Prostate gland (tissue), 2 donors: ENCODE measurements at regions not wholly inside any gene's neighbourhood (a gene's known extent, or its start where the extent isn't known, plus 50 kb on each side); places are given as distances from the start of the nearest gene placed in this dataset.

Experiments
- DNase-seq: peaks from one replicate; pipeline ENCODE4 v3.0.0-alpha.2; 2019; ENCODE audit warnings: low spot score
- H3K27ac ChIP-seq, 2 donors: fragments of 200-600 bp; sonication (generic); 2 replicates each; pipeline ENCODE4 v1.5.1; 2017 to 2019
- H3K27me3 ChIP-seq: fragments of 200-600 bp; sonication (generic); replicated peaks from 2 replicates; pipeline ENCODE4 v1.5.1; 2019; ENCODE audit not compliant: insufficient read depth
- H3K36me3 ChIP-seq, 2 donors: fragments of 200-600 bp; sonication (generic); 1 replicate in 1 of 2; 2 replicates in 1 of 2; pipeline versions ENCODE4 v1.5.1 to v1.8.1; 2017 to 2019
- H3K4me1 ChIP-seq: fragments of 200-600 bp; sonication (generic); replicated peaks from 2 replicates; pipeline ENCODE4 v1.5.1; 2019
- H3K4me3 ChIP-seq, 2 donors: fragments of 200-600 bp; sonication (generic); 2 replicates each; pipeline ENCODE4 v1.5.1; 2017 to 2019
- H3K9me3 ChIP-seq: fragments of 200-600 bp; sonication (generic); 2 replicates; pipeline ENCODE4 v1.5.1; 2017
- CTCF ChIP-seq, 4 experiments: fragments of 200-600 bp in 2 of 4; fragments of 450-650 bp in 2 of 4; sonication (generic) in 2 of 4; IDR thresholded peaks; 1 replicate in 3 of 4; 2 replicates in 1 of 4; pipeline ENCODE4 v1.5.1; 2016 to 2019; ENCODE audit warnings: antibody characterized with exemption in 4 of 4, mild to moderate bottlenecking in 2 of 4, moderate library complexity in 2 of 4
- POLR2A ChIP-seq: fragments of 450-650 bp; IDR thresholded peaks from one replicate; pipeline ENCODE4 v1.6.1; 2016; ENCODE audit warnings: antibody characterized with exemption, mild to moderate bottlenecking
- POLR2AphosphoS5 ChIP-seq: sonication (generic); formaldehyde crosslinking; IDR thresholded peaks from one replicate; pipeline ENCODE4 v1.6.1; 2017; ENCODE audit warnings: antibody characterized with exemption
- WGBS: methylation state at CpG from one replicate; pipeline ENCODE4 v1.1.5; 2018; 5-methylcytosine and 5-hydroxymethylcytosine counted together
- intact Hi-C: fragments of 100-400 bp; cut with DNase I; formaldehyde crosslinking; loops from one replicate; pipeline ENCODE4 v1.14.2; 2022

- no peak for DNase-seq
- Histone ChIP-seq H3K27me3 (no peaks in the 10 kb centered on the region), H3K4me3 (no peak overlapping the region), H3K4me1 (no peaks in the 10 kb centered on the region), H3K36me3 (no peaks in the 10 kb centered on the region), H3K27ac (no peak overlapping the region), H3K9me3 (no peaks in the 10 kb centered on the region)
- TF ChIP-seq CTCF (IDR thresholded peaks at IDR 0.05), result no peak
- TF ChIP-seq POLR2A, result no peak
- no peak for TF ChIP-seq POLR2AphosphoS5
- WGBS, result 70% methylated on average over 3 of the region's 3 CpGs
- intact Hi-C loops, result no loop called here
These were observed 74.4 kb upstream of the HAO2 start for GRCh38 chr1:119294199-119294598.

- Histone ChIP-seq H3K27me3 (no peaks in the 10 kb centered on the region), H3K4me3 (no peak overlapping the region), H3K27ac (no peak overlapping the region), H3K4me1 (no peaks in the 10 kb centered on the region), H3K36me3 (no peaks in the 10 kb centered on the region), H3K9me3 (no peaks in the 10 kb centered on the region)
- 6% methylated on average over 2 of the region's 2 CpGs for WGBS
- intact Hi-C loops, result no loop called here
- no peak for DNase-seq
- no peak for TF ChIP-seq POLR2A
- TF ChIP-seq POLR2AphosphoS5, result no peak
- TF ChIP-seq CTCF (IDR thresholded peaks at IDR 0.05), result no peak
These were observed 73.9 kb upstream of the HAO2 start for GRCh38 chr1:119294722-119295121.

- no peaks in the 10 kb centered on the region for H3K9me3 ChIP-seq
- no peaks in the 10 kb centered on the region for H3K27me3 ChIP-seq
- intact Hi-C loops, result no loop called here
- no peak overlapping the region for H3K4me3 ChIP-seq
- no peak overlapping the region for H3K27ac ChIP-seq
- H3K4me1 ChIP-seq, result no peaks in the 10 kb centered on the region
- no peak for DNase-seq
- H3K36me3 ChIP-seq, result no peaks in the 10 kb centered on the region
- TF ChIP-seq POLR2A, result no peak
- no peak for TF ChIP-seq CTCF (IDR thresholded peaks at IDR 0.05)
- TF ChIP-seq POLR2AphosphoS5, result no peak
These were observed 69.8 kb upstream of the HAO2 start for GRCh38 chr1:119298687-119299303.

- H3K4me1 ChIP-seq, result no peaks in the 10 kb centered on the region
- H3K36me3 ChIP-seq, result no peaks in the 10 kb centered on the region
- TF ChIP-seq POLR2A (no peak), POLR2AphosphoS5 (no peak), CTCF (IDR thresholded peaks at IDR 0.05) (no peak)
- 92% methylated on average over 3 of the region's 3 CpGs for WGBS
- H3K27me3 ChIP-seq, result no peaks in the 10 kb centered on the region
- H3K27ac ChIP-seq, result no peak overlapping the region
- H3K9me3 ChIP-seq, result no peaks in the 10 kb centered on the region
- DNase-seq, result no peak
- H3K4me3 ChIP-seq, result no peak overlapping the region
- intact Hi-C loops, result no loop called here
These were observed 66.6 kb upstream of the HAO2 start for GRCh38 chr1:119302011-119302410.

- TF ChIP-seq CTCF (IDR thresholded peaks at IDR 0.05), result no peak
- no peak for TF ChIP-seq POLR2A
- no peak for TF ChIP-seq POLR2AphosphoS5
- WGBS, result 43% methylated on average over 3 of the region's 3 CpGs
These were observed 60.4 kb upstream of the HAO2 start for GRCh38 chr1:119308130-119308700.

More at GRCh38 chr1:119308130-119308700, 60.4 kb upstream of the HAO2 start:
- intact Hi-C loops, result no loop called here
- no peak for DNase-seq
- H3K36me3 ChIP-seq, result no peaks in the 10 kb centered on the region
- no peaks in the 10 kb centered on the region for H3K9me3 ChIP-seq
- H3K4me1 ChIP-seq, result no peaks in the 10 kb centered on the region
- H3K4me3 ChIP-seq, result no peak overlapping the region
- no peaks in the 10 kb centered on the region for H3K27me3 ChIP-seq
- no peak overlapping the region for H3K27ac ChIP-seq
